ENCODE measurements at regions not wholly inside any gene's neighbourhood (a gene's known extent, or its start where the extent isn't known, plus 50 kb on each side); places are given as distances from the start of the nearest gene placed in this dataset.

GRCh38 chr3:68424796-68425460, 507.4 kb downstream of the TAFA4 start:
- H3K9me3 ChIP-seq (replicated peaks), result no peaks in the 10 kb centered on the region
- H3K36me3 ChIP-seq, result no peaks in the 10 kb centered on the region
- no peak overlapping the region for H3K27ac ChIP-seq
- H3K4me1 ChIP-seq, result no peaks in the 10 kb centered on the region
- H3K4me3 ChIP-seq, result no peak overlapping the region
- DNase-seq, result no peak
- no peaks in the 10 kb centered on the region for H3K27me3 ChIP-seq

- Histone ChIP-seq H3K4me1 (no peaks in the 10 kb centered on the region), H3K9me3 (replicated peaks) (no peaks in the 10 kb centered on the region), H3K36me3 (no peaks in the 10 kb centered on the region), H3K27me3 (no peaks in the 10 kb centered on the region), H3K4me3 (no peak overlapping the region), H3K27ac (no peak overlapping the region)
- no peak for DNase-seq
These were observed 523.7 kb downstream of the TAFA4 start for GRCh38 chr3:68408626-68409025.

GRCh38 chr3:68403741-68404140, 528.6 kb downstream of the TAFA4 start:
- no peaks in the 10 kb centered on the region for H3K4me1 ChIP-seq
- H3K36me3 ChIP-seq, result no peaks in the 10 kb centered on the region
- no peak overlapping the region for H3K4me3 ChIP-seq
- H3K27ac ChIP-seq, result no peak overlapping the region
- H3K9me3 ChIP-seq (replicated peaks), result no peaks in the 10 kb centered on the region
- DNase-seq, result no peak
- no peaks in the 10 kb centered on the region for H3K27me3 ChIP-seq

GRCh38 chr3:68402235-68402918, 530.0 kb downstream of the TAFA4 start:
- Histone ChIP-seq H3K4me3 (no peak overlapping the region), H3K27ac (no peak overlapping the region), H3K36me3 (no peaks in the 10 kb centered on the region), H3K27me3 (no peaks in the 10 kb centered on the region), H3K9me3 (replicated peaks) (no peaks in the 10 kb centered on the region), H3K4me1 (no peaks in the 10 kb centered on the region)
- DNase-seq, result no peak

- no peak for DNase-seq
- Histone ChIP-seq H3K9me3 (replicated peaks) (no peaks in the 10 kb centered on the region), H3K4me3 (no peak overlapping the region)
These were observed 553.7 kb downstream of the TAFA4 start for GRCh38 chr3:68378631-68379030.

GRCh38 chr3:68373727-68374126, 558.6 kb downstream of the TAFA4 start:
- no peaks in the 10 kb centered on the region for H3K4me1 ChIP-seq
- H3K4me3 ChIP-seq, result no peak overlapping the region
- no peaks in the 10 kb centered on the region for H3K27me3 ChIP-seq
- H3K9me3 ChIP-seq (replicated peaks), result no peaks in the 10 kb centered on the region
- H3K27ac ChIP-seq, result no peak overlapping the region
- no peaks in the 10 kb centered on the region for H3K36me3 ChIP-seq
- no peak for DNase-seq

More at GRCh38 chr3:68378631-68379030, 553.7 kb downstream of the TAFA4 start:
- H3K27ac ChIP-seq, result no peak overlapping the region
- no peaks in the 10 kb centered on the region for H3K36me3 ChIP-seq
- no peaks in the 10 kb centered on the region for H3K4me1 ChIP-seq
- H3K27me3 ChIP-seq, result no peaks in the 10 kb centered on the region

GRCh38 chr3:68363796-68364195, 568.6 kb downstream of the TAFA4 start:
- DNase-seq, result no peak
- Histone ChIP-seq H3K4me1 (no peaks in the 10 kb centered on the region), H3K27ac (no peak overlapping the region), H3K9me3 (replicated peaks) (no peaks in the 10 kb centered on the region), H3K4me3 (no peak overlapping the region), H3K27me3 (no peaks in the 10 kb centered on the region), H3K36me3 (no peaks in the 10 kb centered on the region)

- Histone ChIP-seq H3K27me3 (no peaks in the 10 kb centered on the region), H3K27ac (no peak overlapping the region), H3K9me3 (replicated peaks) (no peaks in the 10 kb centered on the region), H3K36me3 (no peaks in the 10 kb centered on the region), H3K4me1 (no peaks in the 10 kb centered on the region), H3K4me3 (no peak overlapping the region)
- no peak for DNase-seq
These were observed 571.9 kb downstream of the TAFA4 start for GRCh38 chr3:68360492-68360891.

- no peak overlapping the region for H3K27ac ChIP-seq
- H3K36me3 ChIP-seq, result no peaks in the 10 kb centered on the region
- H3K9me3 ChIP-seq (replicated peaks), result no peaks in the 10 kb centered on the region
- no peaks in the 10 kb centered on the region for H3K4me1 ChIP-seq
- no peaks in the 10 kb centered on the region for H3K27me3 ChIP-seq
- no peak for DNase-seq
- no peak overlapping the region for H3K4me3 ChIP-seq
These were observed 586.6 kb downstream of the TAFA4 start for GRCh38 chr3:68345781-68346180.

GRCh38 chr3:68342426-68342825, 589.9 kb downstream of the TAFA4 start:
- DNase-seq, result no peak

GRCh38 chr3:68336042-68336441, 596.3 kb downstream of the TAFA4 start:
- Histone ChIP-seq H3K9me3 (replicated peaks) (no peaks in the 10 kb centered on the region), H3K27ac (no peak overlapping the region), H3K27me3 (no peaks in the 10 kb centered on the region), H3K36me3 (no peaks in the 10 kb centered on the region), H3K4me1 (no peaks in the 10 kb centered on the region), H3K4me3 (no peak overlapping the region)
- DNase-seq, result no peak

More at GRCh38 chr3:68342426-68342825, 589.9 kb downstream of the TAFA4 start:
- Histone ChIP-seq H3K4me3 (no peak overlapping the region), H3K27me3 (no peaks in the 10 kb centered on the region), H3K4me1 (no peaks in the 10 kb centered on the region), H3K9me3 (replicated peaks) (no peaks in the 10 kb centered on the region), H3K27ac (no peak overlapping the region), H3K36me3 (no peaks in the 10 kb centered on the region)

GRCh38 chr3:68334367-68334986, 597.9 kb downstream of the TAFA4 start:
- H3K4me1 ChIP-seq, result no peaks in the 10 kb centered on the region
- H3K9me3 ChIP-seq (replicated peaks), result no peaks in the 10 kb centered on the region
- H3K27me3 ChIP-seq, result no peaks in the 10 kb centered on the region
- DNase-seq, result no peak
- H3K4me3 ChIP-seq, result no peak overlapping the region
- H3K27ac ChIP-seq, result no peak overlapping the region
- H3K36me3 ChIP-seq, result no peaks in the 10 kb centered on the region

GRCh38 chr3:68328049-68328448, 604.3 kb downstream of the TAFA4 start:
- Histone ChIP-seq H3K9me3 (replicated peaks) (no peaks in the 10 kb centered on the region), H3K36me3 (no peaks in the 10 kb centered on the region), H3K4me3 (no peak overlapping the region), H3K27ac (no peak overlapping the region), H3K4me1 (no peaks in the 10 kb centered on the region), H3K27me3 (no peaks in the 10 kb centered on the region)
- DNase-seq, result no peak

- DNase-seq, result no peak
- H3K27me3 ChIP-seq, result no peaks in the 10 kb centered on the region
These were observed 616.4 kb downstream of the TAFA4 start for GRCh38 chr3:68315964-68316363.

GRCh38 chr3:68315546-68315945, 616.8 kb downstream of the TAFA4 start:
- DNase-seq, result no peak
- H3K36me3 ChIP-seq, result no peaks in the 10 kb centered on the region
- no peak overlapping the region for H3K27ac ChIP-seq
- H3K9me3 ChIP-seq (replicated peaks), result no peaks in the 10 kb centered on the region
- H3K4me3 ChIP-seq, result no peak overlapping the region
- H3K4me1 ChIP-seq, result no peaks in the 10 kb centered on the region
- H3K27me3 ChIP-seq, result no peaks in the 10 kb centered on the region

More at GRCh38 chr3:68315964-68316363, 616.4 kb downstream of the TAFA4 start:
- Histone ChIP-seq H3K4me1 (no peaks in the 10 kb centered on the region), H3K9me3 (replicated peaks) (no peaks in the 10 kb centered on the region), H3K36me3 (no peaks in the 10 kb centered on the region), H3K27ac (no peak overlapping the region), H3K4me3 (no peak overlapping the region)

All from SJCRH30 (cell line).